ENCODE measurements at regions not wholly inside any gene's neighbourhood (a gene's known extent, or its start where the extent isn't known, plus 50 kb on each side); places are given as distances from the start of the nearest gene placed in this dataset.

DNA sequence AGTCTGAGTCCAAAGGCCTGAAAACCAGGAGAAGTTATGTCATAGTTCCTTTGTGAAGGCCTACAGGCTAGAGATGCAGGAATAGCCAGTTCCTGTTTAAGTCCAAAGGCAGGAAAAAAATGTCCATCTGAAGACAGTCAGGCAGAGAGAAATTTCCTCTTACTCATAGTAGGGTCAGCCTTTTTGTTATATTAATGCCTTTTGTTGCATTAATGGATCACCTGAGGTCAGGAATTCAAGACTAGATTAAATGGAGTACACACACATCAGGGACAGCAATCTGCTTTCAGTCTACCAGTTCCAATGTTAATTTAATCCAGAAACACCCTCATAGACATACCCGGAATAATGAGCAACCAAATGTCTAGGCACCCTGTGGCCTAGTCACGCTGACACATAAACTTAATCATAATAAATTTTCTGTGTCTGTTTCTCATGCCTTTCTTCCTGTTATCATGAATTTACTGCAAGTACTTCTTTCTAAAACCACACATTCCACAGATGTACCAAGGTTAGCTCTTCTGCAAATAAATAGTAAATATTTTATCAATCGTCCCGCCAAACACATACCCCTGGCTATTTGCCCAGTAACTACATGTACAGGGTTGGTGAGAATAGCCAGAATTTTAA is 703.9 kb downstream of the EFNA5 start:
- no peaks in the 10 kb centered on the region for H3K4me1 Mint-ChIP-seq
- no peaks in the 10 kb centered on the region for H3K27me3 ChIP-seq (replicated peaks in 1 of 2; ENCODE audit: control insufficient read depth in 2 of 2, extremely low read depth in 1 of 2, insufficient read depth in 2 of 2, low read length in 1 of 2)
- H3K27ac ChIP-seq (ENCODE audit: low read length): no peak overlapping the region
- H3K27ac Mint-ChIP-seq: no peak overlapping the region
- H3K9me3 ChIP-seq: no peaks in the 10 kb centered on the region
- no peaks in the 10 kb centered on the region for H3K36me3 Mint-ChIP-seq
- no peak overlapping the region for H3K4me3 Mint-ChIP-seq
- no peak overlapping the region for H3K4me3 ChIP-seq (ENCODE audit: control insufficient read depth in 1 of 2, extremely low read depth in 1 of 2, low read length in 1 of 2)
- peaks cover 0 to 4% (median 4%) of the 10 kb centered on the region in 3 donors for H3K9me3 Mint-ChIP-seq
- no peaks in the 10 kb centered on the region for H3K36me3 ChIP-seq (ENCODE audit: control insufficient read depth in 2 of 2, extremely low read depth in 1 of 2, insufficient read depth in 1 of 2, low read length in 1 of 2)
- DNase-seq (no peak), ATAC-seq (replicated peaks in 1 of 4) (no peak)
- ChIA-PET CTCF (no interaction called here), POLR2A (no interaction called here)
- H3K4me1 ChIP-seq (ENCODE audit: control insufficient read depth in 1 of 2, extremely low read depth in 1 of 2, insufficient read depth in 2 of 2, low read length in 2 of 2): no peaks in the 10 kb centered on the region
- 89% methylated on average over 1 of the region's 4 CpGs for WGBS (ENCODE audit: insufficient coverage)
- H3K27me3 Mint-ChIP-seq: no peaks in the 10 kb centered on the region

DNA sequence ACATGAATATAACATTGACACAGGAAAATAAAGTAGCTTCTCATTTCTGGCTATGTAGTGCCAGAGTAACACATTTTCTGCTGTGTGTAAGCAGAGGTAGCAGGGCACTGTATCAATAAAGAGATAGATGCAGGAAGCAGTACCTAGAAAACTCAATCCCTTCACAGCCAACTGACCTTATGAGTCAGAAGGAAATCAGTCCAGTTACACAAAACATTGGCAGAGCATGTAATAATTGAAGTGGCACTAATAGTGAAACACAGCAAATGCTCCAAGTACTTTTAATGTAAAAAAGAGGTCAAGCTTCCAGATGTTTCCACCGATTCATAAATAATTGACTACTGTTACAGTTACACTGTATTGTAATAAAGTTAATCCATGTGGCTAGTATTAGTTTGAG is 706.6 kb downstream of the EFNA5 start:
- WGBS (ENCODE audit: insufficient coverage): no CpG with 5 or more reads among the region's 1 CpG
- DNase-seq (no peak), ATAC-seq (replicated peaks in 1 of 4) (no peak)
- ChIA-PET POLR2A (interaction anchor here in 1 of 2 donors (0.6 kb wide), 1 partner anchor 223 kb away, joined by 3 read pairs; no protein-coding TSS in a partner anchor), CTCF (no interaction called here)
- no peak overlapping the region for H3K27ac ChIP-seq (ENCODE audit: low read length)
- no peaks in the 10 kb centered on the region for H3K27me3 Mint-ChIP-seq
- no peak overlapping the region for H3K4me3 ChIP-seq (ENCODE audit: control insufficient read depth in 1 of 2, extremely low read depth in 1 of 2, low read length in 1 of 2)
- H3K4me1 ChIP-seq (ENCODE audit: control insufficient read depth in 1 of 2, extremely low read depth in 1 of 2, insufficient read depth in 2 of 2, low read length in 2 of 2): no peaks in the 10 kb centered on the region
- peaks cover 0 to 4% (median 4%) of the 10 kb centered on the region in 3 donors for H3K9me3 Mint-ChIP-seq
- H3K9me3 ChIP-seq: no peaks in the 10 kb centered on the region
- no peak overlapping the region for H3K4me3 Mint-ChIP-seq
- no peaks in the 10 kb centered on the region for H3K36me3 Mint-ChIP-seq
- H3K4me1 Mint-ChIP-seq: no peaks in the 10 kb centered on the region
- no peak overlapping the region for H3K27ac Mint-ChIP-seq
- no peaks in the 10 kb centered on the region for H3K27me3 ChIP-seq (replicated peaks in 1 of 2; ENCODE audit: control insufficient read depth in 2 of 2, extremely low read depth in 1 of 2, insufficient read depth in 2 of 2, low read length in 1 of 2)
- no peaks in the 10 kb centered on the region for H3K36me3 ChIP-seq (ENCODE audit: control insufficient read depth in 2 of 2, extremely low read depth in 1 of 2, insufficient read depth in 1 of 2, low read length in 1 of 2)

DNA sequence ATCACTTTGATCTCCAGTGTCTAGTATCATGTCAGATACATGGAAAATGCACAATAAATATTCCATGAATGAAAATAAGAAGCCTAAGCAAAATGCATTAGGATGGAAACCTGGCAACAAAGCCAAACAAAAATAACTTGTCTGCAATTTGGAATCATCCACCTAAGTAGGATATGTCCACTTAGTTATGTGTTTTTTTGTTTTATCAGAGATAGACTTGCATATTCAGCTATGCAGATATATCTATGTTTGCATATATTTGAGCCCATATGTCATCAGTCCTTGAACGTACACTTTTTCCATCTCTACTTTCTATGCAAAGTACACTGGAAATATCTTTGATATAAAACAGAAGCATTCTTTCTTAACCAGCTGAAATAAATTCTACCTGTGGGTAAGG is 707.1 kb downstream of the EFNA5 start:
- H3K4me3 ChIP-seq (ENCODE audit: control insufficient read depth in 1 of 2, extremely low read depth in 1 of 2, low read length in 1 of 2): no peak overlapping the region
- Mint-ChIP-seq H3K4me1 (no peaks in the 10 kb centered on the region), H3K9me3 (peaks cover 0 to 4% (median 4%) of the 10 kb centered on the region in 3 donors), H3K27me3 (no peaks in the 10 kb centered on the region), H3K27ac (no peak overlapping the region), H3K4me3 (no peak overlapping the region), H3K36me3 (no peaks in the 10 kb centered on the region)
- no peaks in the 10 kb centered on the region for H3K36me3 ChIP-seq (ENCODE audit: control insufficient read depth in 2 of 2, extremely low read depth in 1 of 2, insufficient read depth in 1 of 2, low read length in 1 of 2)
- ChIA-PET CTCF (no interaction called here), POLR2A (no interaction called here)
- H3K4me1 ChIP-seq (ENCODE audit: control insufficient read depth in 1 of 2, extremely low read depth in 1 of 2, insufficient read depth in 2 of 2, low read length in 2 of 2): no peaks in the 10 kb centered on the region
- ATAC-seq (replicated peaks in 1 of 4) (no peak), DNase-seq (no peak)
- H3K27ac ChIP-seq (ENCODE audit: low read length): no peak overlapping the region
- WGBS (ENCODE audit: insufficient coverage): no CpG with 5 or more reads among the region's 1 CpG
- H3K9me3 ChIP-seq: no peaks in the 10 kb centered on the region
- no peaks in the 10 kb centered on the region for H3K27me3 ChIP-seq (replicated peaks in 1 of 2; ENCODE audit: control insufficient read depth in 2 of 2, extremely low read depth in 1 of 2, insufficient read depth in 2 of 2, low read length in 1 of 2)

DNA sequence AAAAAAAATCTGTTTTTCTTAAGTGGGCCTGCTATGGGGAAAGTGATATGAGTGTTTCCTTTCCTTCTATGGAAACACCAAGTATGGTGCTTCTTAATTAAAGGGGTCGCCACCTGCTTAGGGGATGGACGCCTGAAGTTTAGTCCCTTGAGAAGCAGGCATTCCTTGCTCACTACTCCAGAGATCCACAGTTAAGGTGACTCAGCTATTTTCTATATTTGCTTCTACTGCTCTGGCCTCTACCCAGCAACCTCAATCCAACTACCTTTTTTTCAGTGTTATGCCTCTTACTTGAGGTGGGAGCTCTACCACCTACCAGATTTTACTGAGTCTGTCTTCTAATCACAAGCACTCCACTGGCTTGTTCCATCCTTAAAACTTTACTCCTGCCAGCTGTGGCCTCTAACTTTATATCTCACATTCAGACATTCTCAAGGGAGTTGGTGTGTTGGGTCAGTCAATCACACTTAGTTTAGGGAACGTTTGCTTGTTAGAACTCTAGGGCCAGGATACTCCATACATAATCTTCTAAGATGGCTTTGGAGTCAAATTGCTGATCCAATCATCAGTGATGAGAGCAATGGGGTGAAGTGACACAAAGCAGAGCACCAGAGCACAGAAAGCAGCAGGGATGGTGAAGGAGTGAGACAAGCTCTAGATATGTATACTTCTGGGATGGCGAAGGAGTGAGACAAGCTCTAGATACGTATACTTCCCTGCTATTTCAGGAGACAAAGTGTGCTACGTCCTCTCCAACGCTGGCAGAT is 708.1 kb downstream of the EFNA5 start:
- Mint-ChIP-seq H3K27me3 (no peaks in the 10 kb centered on the region), H3K9me3 (peaks cover 0 to 4% (median 4%) of the 10 kb centered on the region in 3 donors), H3K27ac (no peak overlapping the region), H3K4me1 (no peaks in the 10 kb centered on the region), H3K36me3 (no peaks in the 10 kb centered on the region), H3K4me3 (no peak overlapping the region)
- DNase-seq: no peak
- Histone ChIP-seq H3K36me3 (ENCODE audit: control insufficient read depth in 2 of 2, extremely low read depth in 1 of 2, insufficient read depth in 1 of 2, low read length in 1 of 2) (no peaks in the 10 kb centered on the region), H3K4me1 (ENCODE audit: control insufficient read depth in 1 of 2, extremely low read depth in 1 of 2, insufficient read depth in 2 of 2, low read length in 2 of 2) (no peaks in the 10 kb centered on the region), H3K4me3 (ENCODE audit: control insufficient read depth in 1 of 2, extremely low read depth in 1 of 2, low read length in 1 of 2) (no peak overlapping the region), H3K9me3 (no peaks in the 10 kb centered on the region), H3K27ac (ENCODE audit: low read length) (no peak overlapping the region), H3K27me3 (replicated peaks in 1 of 2; ENCODE audit: control insufficient read depth in 2 of 2, extremely low read depth in 1 of 2, insufficient read depth in 2 of 2, low read length in 1 of 2) (no peaks in the 10 kb centered on the region)
- ChIA-PET CTCF (no interaction called here), POLR2A (no interaction called here)
- ATAC-seq (replicated peaks in 1 of 4): no peak
- no CpG with 5 or more reads among the region's 7 CpGs for WGBS (ENCODE audit: insufficient coverage)

DNA sequence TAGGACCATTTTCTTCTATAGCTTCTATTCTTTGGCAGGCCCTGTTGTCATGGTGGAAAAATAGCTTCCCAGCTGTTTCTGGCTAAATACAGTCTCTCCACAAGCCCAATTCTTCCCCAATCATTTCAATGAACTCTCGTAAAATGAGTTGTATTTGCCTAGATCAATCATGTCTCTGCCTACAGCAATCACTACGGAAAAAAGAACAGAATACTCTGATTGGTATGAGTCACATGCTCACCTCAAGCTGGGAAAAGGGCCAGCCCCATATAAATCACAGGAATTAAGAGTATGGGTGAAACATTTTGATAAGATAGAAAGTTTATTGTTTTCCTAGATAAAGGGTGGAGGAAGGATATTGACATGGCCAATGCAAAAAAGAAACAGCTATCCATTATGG is 711.4 kb downstream of the EFNA5 start:
- Mint-ChIP-seq H3K4me1 (no peaks in the 10 kb centered on the region), H3K27me3 (no peaks in the 10 kb centered on the region), H3K9me3 (peaks cover 0 to 4% (median 0%) of the 10 kb centered on the region in 3 donors), H3K27ac (no peak overlapping the region), H3K4me3 (no peak overlapping the region), H3K36me3 (no peaks in the 10 kb centered on the region)
- no peak for ATAC-seq (replicated peaks in 1 of 4)
- Histone ChIP-seq H3K9me3 (no peaks in the 10 kb centered on the region), H3K4me3 (ENCODE audit: control insufficient read depth in 1 of 2, extremely low read depth in 1 of 2, low read length in 1 of 2) (no peak overlapping the region), H3K4me1 (ENCODE audit: control insufficient read depth in 1 of 2, extremely low read depth in 1 of 2, insufficient read depth in 2 of 2, low read length in 2 of 2) (no peaks in the 10 kb centered on the region), H3K27ac (ENCODE audit: low read length) (no peak overlapping the region), H3K27me3 (replicated peaks in 1 of 2; ENCODE audit: control insufficient read depth in 2 of 2, extremely low read depth in 1 of 2, insufficient read depth in 2 of 2, low read length in 1 of 2) (no peaks in the 10 kb centered on the region), H3K36me3 (ENCODE audit: control insufficient read depth in 2 of 2, extremely low read depth in 1 of 2, insufficient read depth in 1 of 2, low read length in 1 of 2) (no peaks in the 10 kb centered on the region)
- no peak for DNase-seq
- ChIA-PET CTCF (no interaction called here), POLR2A (no interaction called here)
- WGBS (ENCODE audit: insufficient coverage): no CpG with 5 or more reads among the region's 2 CpGs

DNA sequence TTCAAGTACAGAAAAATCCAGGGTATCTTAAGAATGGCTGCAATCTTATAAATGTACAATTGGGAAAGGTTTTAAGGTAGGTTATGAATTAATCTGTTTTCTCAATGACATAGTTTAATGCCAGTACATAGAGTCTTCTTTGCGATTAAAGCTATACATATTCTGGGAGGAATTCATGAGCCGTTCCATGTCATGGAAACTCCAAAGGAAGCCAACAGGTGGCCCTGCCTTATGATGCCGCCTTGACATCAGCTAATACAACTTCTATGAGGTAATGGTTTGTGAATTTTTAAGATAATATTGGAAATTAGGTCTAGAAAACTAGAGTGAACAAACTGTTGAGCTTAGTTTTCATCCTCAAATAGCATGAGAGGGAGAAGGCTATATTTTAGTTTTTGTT is 713.4 kb downstream of the EFNA5 start:
- no CpG with 5 or more reads among the region's 3 CpGs for WGBS (ENCODE audit: insufficient coverage)
- Histone ChIP-seq H3K36me3 (ENCODE audit: control insufficient read depth in 2 of 2, extremely low read depth in 1 of 2, insufficient read depth in 1 of 2, low read length in 1 of 2) (no peaks in the 10 kb centered on the region), H3K4me3 (ENCODE audit: control insufficient read depth in 1 of 2, extremely low read depth in 1 of 2, low read length in 1 of 2) (no peak overlapping the region), H3K27me3 (replicated peaks in 1 of 2; ENCODE audit: control insufficient read depth in 2 of 2, extremely low read depth in 1 of 2, insufficient read depth in 2 of 2, low read length in 1 of 2) (no peaks in the 10 kb centered on the region), H3K27ac (ENCODE audit: low read length) (no peak overlapping the region), H3K4me1 (ENCODE audit: control insufficient read depth in 1 of 2, extremely low read depth in 1 of 2, insufficient read depth in 2 of 2, low read length in 2 of 2) (no peaks in the 10 kb centered on the region), H3K9me3 (no peaks in the 10 kb centered on the region)
- DNase-seq (no peak), ATAC-seq (replicated peaks in 1 of 4) (no peak)
- no peak overlapping the region for H3K27ac Mint-ChIP-seq
- peaks cover 0 to 4% (median 0%) of the 10 kb centered on the region in 3 donors for H3K9me3 Mint-ChIP-seq
- H3K36me3 Mint-ChIP-seq: no peaks in the 10 kb centered on the region
- no peak overlapping the region for H3K4me3 Mint-ChIP-seq
- CTCF ChIA-PET: no interaction called here
- POLR2A ChIA-PET: no interaction called here
- no peaks in the 10 kb centered on the region for H3K27me3 Mint-ChIP-seq
- H3K4me1 Mint-ChIP-seq: no peaks in the 10 kb centered on the region

Measured in T-cell (primary cell).